Smooth muscle cell of the brain vasculature (primary cell): ENCODE measurements at regions not wholly inside any gene's neighbourhood (a gene's known extent, or its start where the extent isn't known, plus 50 kb on each side); places are given as distances from the start of the nearest gene placed in this dataset.
A peak's percentile ranks its signal among the peaks of the same experiment; 100 is the strongest.
"Not testable (repeated sequence)": the region's sequence is repeated elsewhere in the genome, so short reads cannot be mapped to it uniquely, and the experiment has no call there.

Source experiments
- DNase-seq: peaks from one replicate; pipeline ENCODE4 v3.0.0-alpha.2; 2012; ENCODE audit warnings: low read depth, low spot score

- no peak for DNase-seq
Measured at GRCh38 chr6:80433010-80433672, 326.7 kb downstream of the BCKDHB start.

DNA sequence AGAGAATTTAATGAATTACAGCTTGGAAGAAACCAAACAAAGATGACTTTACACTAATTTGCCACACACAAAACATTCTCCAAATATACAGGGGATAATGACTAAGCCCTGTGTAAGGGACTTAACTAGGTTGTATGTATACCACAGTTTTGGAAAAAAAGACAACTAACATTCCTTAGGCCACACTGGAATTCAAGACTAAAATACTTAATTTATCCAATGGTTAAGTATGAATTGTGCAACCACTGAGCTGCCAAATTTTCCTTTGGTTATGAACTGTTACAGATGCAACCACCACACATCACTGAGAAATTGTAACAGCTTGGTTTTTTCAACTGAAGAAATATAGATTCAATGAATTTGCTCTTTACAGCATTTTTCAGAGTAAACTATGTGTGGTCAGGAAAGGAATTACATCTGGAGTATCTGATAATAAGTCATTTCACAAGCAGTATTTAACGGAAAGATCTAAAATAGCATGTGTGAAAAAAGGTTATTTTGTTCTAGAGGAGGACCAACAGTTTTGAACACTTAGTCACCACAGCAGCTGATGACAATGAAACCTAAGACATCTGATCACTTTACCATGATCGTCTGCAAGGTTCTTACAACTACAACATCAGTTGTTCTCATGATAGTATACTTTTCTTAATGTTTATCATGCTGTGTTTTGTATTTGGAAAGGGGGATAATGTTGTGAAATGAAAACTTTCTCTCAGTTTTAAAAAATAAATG lies 318.8 kb downstream of the BCKDHB start:
- DNase-seq = peak; percentile 2

GRCh38 chr6:80411486-80411885 lies 305.0 kb downstream of the BCKDHB start:
- no peak for DNase-seq

GRCh38 chr6:80407976-80408375 lies 301.5 kb downstream of the BCKDHB start:
- not testable (repeated sequence) for DNase-seq

DNA sequence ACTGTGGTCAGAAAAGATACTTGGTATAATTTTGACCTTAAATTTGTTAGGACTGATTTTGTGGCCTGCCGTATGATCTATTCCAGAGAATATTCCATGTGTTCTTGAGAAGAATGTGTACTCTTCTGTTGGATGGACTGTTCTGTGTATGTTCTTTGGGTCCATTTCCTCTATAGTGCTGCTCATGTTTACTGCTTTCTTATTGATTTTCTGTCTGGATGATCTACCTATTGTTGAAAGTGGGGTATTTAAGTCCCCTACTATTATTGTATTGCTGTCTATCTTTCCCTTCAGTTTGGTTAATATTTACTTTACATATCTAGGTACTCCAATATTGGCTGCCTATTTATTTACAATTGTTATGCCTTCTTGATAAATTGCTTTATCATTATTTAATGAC lies 298.4 kb downstream of the BCKDHB start:
- no peak for DNase-seq

- no peak for DNase-seq
Measured at GRCh38 chr6:80403365-80403764, 296.9 kb downstream of the BCKDHB start.

- no peak for DNase-seq
Measured at GRCh38 chr6:80402266-80402665, 295.8 kb downstream of the BCKDHB start.
